Breast epithelium (tissue), 3 donors: ENCODE measurements at regions not wholly inside any gene's neighbourhood (a gene's known extent, or its start where the extent isn't known, plus 50 kb on each side); places are given as distances from the start of the nearest gene placed in this dataset.

ENCODE experiments used
- CTCF ChIP-seq, 3 donors: fragments of 450-650 bp; IDR thresholded peaks; one replicate each; pipeline ENCODE4 v1.5.1; 2016 to 2017; ENCODE audit warnings: antibody characterized with exemption in 3 of 3, mild to moderate bottlenecking in 3 of 3, moderate library complexity in 3 of 3
- POLR2A ChIP-seq: fragments of 450-650 bp; IDR thresholded peaks from one replicate; pipeline ENCODE4 v1.6.1; 2016; ENCODE audit warnings: antibody characterized with exemption, mild to moderate bottlenecking, moderate library complexity

DNA sequence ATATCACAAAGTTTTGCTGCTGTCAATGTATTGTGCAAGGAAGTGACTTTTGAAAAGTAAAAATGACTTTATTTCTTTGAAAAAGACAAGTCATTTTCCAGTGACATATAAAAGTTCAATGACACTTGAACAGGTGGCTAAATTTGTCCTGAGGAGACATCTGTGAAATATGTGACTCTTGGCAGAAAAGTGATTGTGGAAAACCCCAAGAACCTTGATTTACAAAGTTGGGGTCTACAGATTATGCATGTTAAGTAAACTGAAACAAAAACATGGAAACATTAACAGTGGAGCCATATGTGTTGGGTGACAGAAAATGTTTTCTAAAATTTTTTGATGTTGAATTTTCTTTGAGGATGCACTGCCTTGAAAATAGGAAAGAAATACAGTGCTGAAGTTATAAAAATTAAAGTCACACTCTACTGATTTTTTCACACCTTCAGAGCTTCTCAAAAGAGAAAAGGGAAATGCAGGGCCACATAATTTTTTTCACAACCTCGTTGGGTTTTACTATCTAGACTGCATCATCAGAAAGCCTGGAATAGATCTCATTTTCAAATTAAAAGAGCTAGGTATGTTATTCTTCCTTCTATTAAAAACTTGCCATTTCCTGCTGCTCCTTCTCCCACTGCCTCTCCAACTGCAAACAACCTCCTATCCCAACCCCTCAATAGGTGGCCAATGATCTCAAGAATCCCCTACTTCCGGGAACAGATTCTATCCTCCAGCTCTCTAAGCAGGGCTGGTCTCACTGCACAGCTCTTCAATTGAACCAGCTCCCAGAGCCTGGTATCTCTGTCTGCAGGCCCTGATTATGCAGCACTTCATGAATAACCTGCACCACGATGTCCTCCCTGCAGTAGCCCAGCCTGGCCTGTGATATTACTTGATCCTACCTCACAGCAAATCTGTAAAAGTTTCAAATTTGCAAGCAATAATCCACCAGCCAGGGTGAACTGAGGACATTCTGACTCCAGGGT, 570.8 kb upstream of the CPEB2 start:
- no peak for TF ChIP-seq CTCF (IDR thresholded peaks at IDR 0.05)
- TF ChIP-seq POLR2A = no peak
